ENCODE measurements at regions not wholly inside any gene's neighbourhood (a gene's known extent, or its start where the extent isn't known, plus 50 kb on each side); places are given as distances from the start of the nearest gene placed in this dataset.

- Histone ChIP-seq H3K9me2 (replicated peaks; ENCODE audit: insufficient read depth, low read length) (no peaks in the 10 kb centered on the region), H3K9me3 (ENCODE audit: insufficient read depth, low read length) (no peaks in the 10 kb centered on the region), H3K79me2 (ENCODE audit: insufficient read depth, low read length) (no peaks in the 10 kb centered on the region), H4K20me1 (ENCODE audit: low read depth, low read length) (no peaks in the 10 kb centered on the region), H3K9ac (ENCODE audit: low read length) (no peak overlapping the region), H3K27me3 (ENCODE audit: low read length) (no peaks in the 10 kb centered on the region), H3K27ac (ENCODE audit: low read depth, low read length) (no peak overlapping the region), H3F3A (ENCODE audit: insufficient read depth) (no peaks in the 10 kb centered on the region), H2AFZ (ENCODE audit: low read depth, low read length, severe bottlenecking) (no peak overlapping the region), H3K36me3 (ENCODE audit: low read length) (no peaks in the 10 kb centered on the region), H3K4me2 (ENCODE audit: low read depth, low read length, poor library complexity, severe bottlenecking) (no peak overlapping the region), H3K4me3 (ENCODE audit: insufficient read depth, low read length, poor library complexity, severe bottlenecking) (no peak overlapping the region)
- no peak for TF ChIP-seq EZH2phosphoT487 (conservative IDR thresholded peaks at IDR 0.05; ENCODE audit: low read length)
- TF ChIP-seq, protein P1, sequence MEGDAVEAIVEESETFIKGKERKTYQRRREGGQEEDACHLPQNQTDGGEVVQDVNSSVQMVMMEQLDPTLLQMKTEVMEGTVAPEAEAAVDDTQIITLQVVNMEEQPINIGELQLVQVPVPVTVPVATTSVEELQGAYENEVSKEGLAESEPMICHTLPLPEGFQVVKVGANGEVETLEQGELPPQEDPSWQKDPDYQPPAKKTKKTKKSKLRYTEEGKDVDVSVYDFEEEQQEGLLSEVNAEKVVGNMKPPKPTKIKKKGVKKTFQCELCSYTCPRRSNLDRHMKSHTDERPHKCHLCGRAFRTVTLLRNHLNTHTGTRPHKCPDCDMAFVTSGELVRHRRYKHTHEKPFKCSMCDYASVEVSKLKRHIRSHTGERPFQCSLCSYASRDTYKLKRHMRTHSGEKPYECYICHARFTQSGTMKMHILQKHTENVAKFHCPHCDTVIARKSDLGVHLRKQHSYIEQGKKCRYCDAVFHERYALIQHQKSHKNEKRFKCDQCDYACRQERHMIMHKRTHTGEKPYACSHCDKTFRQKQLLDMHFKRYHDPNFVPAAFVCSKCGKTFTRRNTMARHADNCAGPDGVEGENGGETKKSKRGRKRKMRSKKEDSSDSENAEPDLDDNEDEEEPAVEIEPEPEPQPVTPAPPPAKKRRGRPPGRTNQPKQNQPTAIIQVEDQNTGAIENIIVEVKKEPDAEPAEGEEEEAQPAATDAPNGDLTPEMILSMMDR (IDR thresholded peaks at IDR 0.05; ENCODE audit: insufficient read depth, low read length, poor library complexity, severe bottlenecking), result no peak
These were observed 226.9 kb upstream of the NXPH2 start for GRCh38 chr2:139007130-139007529.

DNA sequence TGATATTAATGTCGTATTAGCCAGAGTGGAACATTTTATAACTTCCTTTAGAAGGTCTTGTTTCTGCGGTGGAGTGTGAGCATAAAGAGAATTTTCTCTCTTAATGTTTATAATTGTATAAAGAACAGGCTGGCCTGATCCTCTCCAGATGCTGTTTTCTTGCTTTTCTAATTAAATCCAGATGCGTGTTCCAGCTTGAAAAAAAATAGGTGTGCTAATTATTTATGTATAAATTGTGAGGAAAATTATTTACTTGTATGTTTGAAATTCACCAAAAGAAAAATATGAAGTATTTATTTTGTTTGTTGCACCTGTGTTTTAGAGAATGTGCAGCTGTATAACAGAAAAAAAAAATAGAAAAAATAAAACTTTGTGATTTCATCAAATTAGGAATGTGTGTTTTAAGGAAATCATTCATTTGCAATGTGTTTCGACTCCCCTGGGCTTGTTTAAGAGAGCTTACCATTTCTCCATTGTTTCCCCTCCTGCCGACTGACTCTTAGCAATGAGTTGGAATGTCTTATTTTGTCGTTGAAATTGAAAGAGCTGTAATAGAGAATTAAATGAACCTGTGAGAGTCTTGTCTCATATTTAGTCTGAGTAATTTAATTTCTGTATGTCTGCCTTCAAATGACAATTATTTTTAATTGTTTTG, 220.1 kb upstream of the NXPH2 start:
- H3K79me2 ChIP-seq (ENCODE audit: insufficient read depth, low read length), result no peaks in the 10 kb centered on the region
- no peak for TF ChIP-seq EZH2phosphoT487 (conservative IDR thresholded peaks at IDR 0.05; ENCODE audit: low read length)
- TF ChIP-seq, protein P1 (IDR thresholded peaks at IDR 0.05; ENCODE audit: insufficient read depth, low read length, poor library complexity, severe bottlenecking), result no peak
- H3K9me2 ChIP-seq (replicated peaks; ENCODE audit: insufficient read depth, low read length), result no peaks in the 10 kb centered on the region

GRCh38 chr2:138997856-138998517, 217.8 kb upstream of the NXPH2 start:
- TF ChIP-seq, protein P1 (IDR thresholded peaks at IDR 0.05; ENCODE audit: insufficient read depth, low read length, poor library complexity, severe bottlenecking), result no peak
- no peak for TF ChIP-seq EZH2phosphoT487 (conservative IDR thresholded peaks at IDR 0.05; ENCODE audit: low read length)

More for the DNA sequence above, 220.1 kb upstream of the NXPH2 start:
- H3K9me3 ChIP-seq (ENCODE audit: insufficient read depth, low read length), result no peaks in the 10 kb centered on the region
- H3K27ac ChIP-seq (ENCODE audit: low read depth, low read length), result no peak overlapping the region
- H4K20me1 ChIP-seq (ENCODE audit: low read depth, low read length), result no peaks in the 10 kb centered on the region
- no peaks in the 10 kb centered on the region for H3K36me3 ChIP-seq (ENCODE audit: low read length)
- H3K4me2 ChIP-seq (ENCODE audit: low read depth, low read length, poor library complexity, severe bottlenecking), result no peak overlapping the region
- no peaks in the 10 kb centered on the region for H3K27me3 ChIP-seq (ENCODE audit: low read length)
- no peak overlapping the region for H2AFZ ChIP-seq (ENCODE audit: low read depth, low read length, severe bottlenecking)
- no peak overlapping the region for H3K9ac ChIP-seq (ENCODE audit: low read length)
- no peak overlapping the region for H3K4me3 ChIP-seq (ENCODE audit: insufficient read depth, low read length, poor library complexity, severe bottlenecking)
- H3F3A ChIP-seq (ENCODE audit: insufficient read depth), result no peaks in the 10 kb centered on the region

More at GRCh38 chr2:138997856-138998517, 217.8 kb upstream of the NXPH2 start:
- Histone ChIP-seq H3K9me3 (ENCODE audit: insufficient read depth, low read length) (no peaks in the 10 kb centered on the region), H3K4me3 (ENCODE audit: insufficient read depth, low read length, poor library complexity, severe bottlenecking) (no peak overlapping the region), H3K4me2 (ENCODE audit: low read depth, low read length, poor library complexity, severe bottlenecking) (no peak overlapping the region), H3K36me3 (ENCODE audit: low read length) (no peaks in the 10 kb centered on the region), H3F3A (ENCODE audit: insufficient read depth) (no peaks in the 10 kb centered on the region), H3K27ac (ENCODE audit: low read depth, low read length) (no peak overlapping the region), H3K9ac (ENCODE audit: low read length) (no peak overlapping the region), H3K27me3 (ENCODE audit: low read length) (no peaks in the 10 kb centered on the region), H3K79me2 (ENCODE audit: insufficient read depth, low read length) (no peaks in the 10 kb centered on the region), H3K9me2 (replicated peaks; ENCODE audit: insufficient read depth, low read length) (no peaks in the 10 kb centered on the region), H2AFZ (ENCODE audit: low read depth, low read length, severe bottlenecking) (no peak overlapping the region), H4K20me1 (ENCODE audit: low read depth, low read length) (no peaks in the 10 kb centered on the region)
